HepG2 (cell line): ENCODE measurements at regions not wholly inside any gene's neighbourhood (a gene's known extent, or its start where the extent isn't known, plus 50 kb on each side); places are given as distances from the start of the nearest gene placed in this dataset.

ENCODE experiments used
- ATAC-seq: fragments of 200-7000 bp; cut with Tn5 transposase; 3 replicates; pipeline ENCODE4 v1.9.1; 2020; ENCODE audit warnings: mild to moderate bottlenecking, moderate library complexity
- BruUV-seq: library from RNA; stranded (reverse); fragments of 400-500 nt; replicated peaks from 2 replicates; lab custom pipeline; 2021; lab: Mats Ljungman, UMichigan
- CTCF ChIA-PET: fragments of 300-600 bp; formaldehyde crosslinking; extraction: SDS; loops from one replicate; lab custom pipeline; 2021; ENCODE audit warnings: low total read pairs, inconsistent platforms, low intra/inter-chr PET ratio; lab: Yijun Ruan, JAX
- POLR2A ChIA-PET: fragments of 350-600 bp; sonication (Branson Sonifier 250); formaldehyde crosslinking; loops from one replicate; lab custom pipeline; 2020; ENCODE audit warnings: antibody characterized with exemption, inconsistent platforms; lab: Yijun Ruan, JAX
- DNase-seq: peaks from one replicate; pipeline ENCODE4 v3.0.0-alpha.2; 2015; ENCODE audit warnings: low spot score
- FAIRE-seq: peaks from 3 replicates; lab custom pipeline; 2011; peaks lifted over from hg19 to GRCh38; lab: Jason Lieb, UNC
- H2AFZ ChIP-seq: one replicate; pipeline ENCODE4 v1.6.1; 2011; ENCODE audit warnings: low read length, inconsistent platforms
- H3K27ac ChIP-seq: fragments of 300-600 bp; 3 replicates; pipeline ENCODE4 v1.8.0; 2011; ENCODE audit warnings: mixed run types, mild to moderate bottlenecking, mixed read lengths, low read length, inconsistent platforms; ENCODE audit not compliant: insufficient read depth; ENCODE audit errors: extremely low read length
- H3K27me3 ChIP-seq, 2 experiments: fragments of 200-600 bp in 1 of 2; 2 replicates in 1 of 2; 3 replicates in 1 of 2; pipeline versions ENCODE4 v1.6.0 to v1.8.0; 2011; ENCODE audit warnings: low read length in 2 of 2, mild to moderate bottlenecking in 2 of 2, moderate library complexity in 2 of 2, inconsistent platforms in 1 of 2; ENCODE audit not compliant: insufficient read depth in 2 of 2, control insufficient read depth in 1 of 2
- H3K36me3 ChIP-seq, 2 experiments: fragments of 200-600 bp in 1 of 2; replicated peaks in 1 of 2; 2 replicates in 1 of 2; 3 replicates in 1 of 2; pipeline versions ENCODE4 v1.5.1 to v1.8.0; 2011; ENCODE audit warnings: low read length in 2 of 2, inconsistent platforms in 1 of 2; ENCODE audit not compliant: insufficient read depth in 2 of 2, control insufficient read depth in 1 of 2
- H3K4me1 ChIP-seq: 2 replicates; pipeline ENCODE4 v1.5.1; 2012; ENCODE audit warnings: low read length, inconsistent platforms; ENCODE audit not compliant: insufficient read depth
- H3K4me2 ChIP-seq: 2 replicates; pipeline ENCODE4 v1.6.0; 2011; ENCODE audit warnings: low read depth, low read length, inconsistent platforms
- H3K4me3 ChIP-seq, 3 experiments: fragments of 200-600 bp in 1 of 3; sonication (generic), shearing (Covaris generic) in 1 of 3; replicated peaks in 1 of 3; 2 replicates each; pipeline ENCODE4 v1.5.1; 2011 to 2016; ENCODE audit warnings: low read length in 3 of 3, inconsistent platforms in 2 of 3, low read depth in 2 of 3, mild to moderate bottlenecking in 2 of 3, control low read depth in 1 of 3, mixed read lengths in 1 of 3; ENCODE audit not compliant: insufficient read depth in 1 of 3
- H3K79me2 ChIP-seq: one replicate; pipeline ENCODE4 v1.6.1; 2011; ENCODE audit warnings: low read length, inconsistent platforms; ENCODE audit not compliant: insufficient read depth
- H3K9ac ChIP-seq: 2 replicates; pipeline ENCODE4 v1.6.0; 2011; ENCODE audit warnings: mild to moderate bottlenecking, low read depth, low read length, inconsistent platforms; ENCODE audit not compliant: insufficient read depth
- H3K9me3 ChIP-seq: 2 replicates; pipeline ENCODE4 v1.5.1; 2012; ENCODE audit warnings: mild to moderate bottlenecking, low read length
- H4K20me1 ChIP-seq: 2 replicates; pipeline ENCODE4 v1.6.0; 2011; ENCODE audit warnings: inconsistent platforms, mild to moderate bottlenecking, low read length, moderate library complexity; ENCODE audit not compliant: insufficient read depth
- ELF3 ChIP-seq: IDR thresholded peaks from 2 replicates; pipeline ENCODE4 v1.6.1; 2016; ENCODE audit warnings: missing genetic modification reagents, missing compliant biosample characterization
- HHEX ChIP-seq: IDR thresholded peaks from 2 replicates; pipeline ENCODE4 v1.6.1; 2016; ENCODE audit warnings: control low read depth
- MLXIP ChIP-seq: sonication (generic); formaldehyde crosslinking; IDR thresholded peaks from 2 replicates; pipeline ENCODE4 v1.9.0; 2021; ENCODE audit warnings: missing genetic modification reagents, borderline replicate concordance
- NBN ChIP-seq: fragments of 450-650 bp; conservative IDR thresholded peaks from 2 replicates; pipeline ENCODE4 v1.6.1; 2017
- TMF1 ChIP-seq: sonication (generic); formaldehyde crosslinking; IDR thresholded peaks from 2 replicates; pipeline ENCODE4 v1.8.1; 2022; ENCODE audit warnings: low read depth, missing genetic modification reagents
- ZNF280D ChIP-seq: sonication (generic); formaldehyde crosslinking; IDR thresholded peaks from 2 replicates; pipeline ENCODE4 v1.5.1; 2020; ENCODE audit warnings: mild to moderate bottlenecking, missing genetic modification reagents
- ZNF333 ChIP-seq: sonication (generic); formaldehyde crosslinking; IDR thresholded peaks from 2 replicates; pipeline ENCODE4 v1.4.0; 2020; ENCODE audit warnings: mild to moderate bottlenecking, missing genetic modification reagents, borderline replicate concordance
- WGBS: methylation state at CpG from one replicate; pipeline ENCODE4 v1.1.6; 2017; ENCODE audit warnings: low lambda C conversion rate; 5-methylcytosine and 5-hydroxymethylcytosine counted together
- in situ Hi-C: cut with HindIII; loops from 2 replicates; pipeline ENCODE4 v1.10.0; 2017; ENCODE audit warnings: low pct_unique_long_range_greater_than_20kb; ENCODE audit not compliant: extremely low pct_ligation_motif_present
- intact Hi-C: fragments of 100-400 bp; cut with micrococcal nuclease; formaldehyde crosslinking; loops from one replicate; pipeline ENCODE4 v1.10.0; 2022; ENCODE audit not compliant: unreplicated experiment

- no peak for TF ChIP-seq HHEX (CRISPR knock-in tag)
- no peak for TF ChIP-seq TMF1 (CRISPR knock-in tag)
- TF ChIP-seq ZNF333, result no peak
These were observed 130.9 kb downstream of the DIRAS2 start (continued) for GRCh38 chr9:90511711-90512110.

GRCh38 chr9:90514877-90515276 is 127.7 kb downstream of the DIRAS2 start:
- DNase-seq (no peak), FAIRE-seq (no peak), ATAC-seq (no peak)
- WGBS, result 13% methylated on average over 3 of the region's 3 CpGs
- no peak overlapping the region for H3K4me2 ChIP-seq
- no TSS peak for BruUV-seq
- ChIA-PET POLR2A (no interaction called here), CTCF (no interaction called here)
- H3K9me3 ChIP-seq, result no peaks in the 10 kb centered on the region
- intact Hi-C loops, result no loop called here
- H4K20me1 ChIP-seq, result no peaks in the 10 kb centered on the region
- H3K4me1 ChIP-seq, result no peaks in the 10 kb centered on the region
- in situ Hi-C loops, result no loop called here
- H3K4me3 ChIP-seq, result no peak overlapping the region
- no peak overlapping the region for H3K9ac ChIP-seq
- no peak overlapping the region for H3K27ac ChIP-seq
- H2AFZ ChIP-seq, result no peak overlapping the region
- no peaks in the 10 kb centered on the region for H3K36me3 ChIP-seq
- no peak for TF ChIP-seq ZNF280D (CRISPR knock-in tag)
- no peaks in the 10 kb centered on the region for H3K79me2 ChIP-seq
- H3K27me3 ChIP-seq, result no peaks in the 10 kb centered on the region; a peak in 1 of 5 replicates

- Histone ChIP-seq H3K27ac (no peak overlapping the region), H3K79me2 (no peaks in the 10 kb centered on the region), H3K4me2 (no peak overlapping the region), H4K20me1 (no peaks in the 10 kb centered on the region), H3K4me3 (no peak overlapping the region), H3K9me3 (no peaks in the 10 kb centered on the region), H3K9ac (no peak overlapping the region), H3K27me3 (no peaks in the 10 kb centered on the region; a peak in 1 of 5 replicates), H3K4me1 (no peaks in the 10 kb centered on the region), H3K36me3 (no peaks in the 10 kb centered on the region), H2AFZ (no peak overlapping the region)
- TF ChIP-seq ELF3 (CRISPR knock-in tag) (no peak), TMF1 (CRISPR knock-in tag) (no peak), MLXIP (CRISPR knock-in tag) (no peak), NBN (no peak)
- DNase-seq (no peak), FAIRE-seq (no peak), ATAC-seq (no peak)
- CTCF ChIA-PET, result no interaction called here
- POLR2A ChIA-PET, result no interaction called here
- under 1% methylated on average over 5 of the region's 5 CpGs for WGBS
- in situ Hi-C loops, result no loop called here
- BruUV-seq, result no TSS peak
- intact Hi-C loops, result no loop called here
These were observed 127.1 kb downstream of the DIRAS2 start for GRCh38 chr9:90515510-90515909.
